GM19043 (cell line): ENCODE measurements at regions not wholly inside any gene's neighbourhood (a gene's known extent, or its start where the extent isn't known, plus 50 kb on each side); places are given as distances from the start of the nearest gene placed in this dataset.
"Not testable (repeated sequence)": the region's sequence is repeated elsewhere in the genome, so short reads cannot be mapped to it uniquely, and the experiment has no call there.

Experiments
- ATAC-seq: cut with Tn5 transposase; IDR thresholded peaks from one replicate; pipeline ENCODE4 v1.9.1; 2021; ENCODE audit warnings: low read depth; ENCODE audit not compliant: unreplicated experiment

DNA sequence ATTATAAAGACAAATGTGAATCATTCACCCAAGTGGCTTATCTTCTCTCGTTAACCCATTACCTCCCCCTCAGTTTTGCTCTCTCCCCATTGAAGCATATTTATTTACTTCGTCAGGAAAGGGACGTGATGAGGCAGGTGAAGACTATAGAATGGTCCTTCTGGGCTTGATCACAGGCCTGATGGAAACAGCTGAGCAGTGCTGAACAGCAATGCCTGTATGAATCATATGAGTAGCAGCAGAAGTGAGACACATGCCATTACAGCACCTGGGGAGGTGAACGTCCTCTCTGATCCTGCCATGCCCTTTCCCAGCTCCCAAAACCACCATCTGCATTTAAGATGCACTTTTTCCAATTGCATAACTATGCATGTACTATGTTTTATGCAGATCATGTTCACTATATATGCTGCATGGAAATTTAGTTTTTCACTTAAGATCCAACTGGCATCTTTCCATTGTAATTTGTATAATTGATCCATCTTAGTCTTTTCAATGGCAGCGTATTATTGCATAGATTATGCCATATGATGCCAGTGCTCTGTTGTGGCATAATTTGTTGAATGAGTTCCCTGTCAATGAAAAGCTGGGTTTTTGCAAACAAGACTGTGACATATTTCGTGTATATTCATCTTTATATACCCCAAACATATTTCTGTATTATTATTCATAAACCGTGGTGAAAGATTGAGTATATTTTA, 105.3 kb downstream of the CXCL12 start:
- no peak for ATAC-seq

DNA sequence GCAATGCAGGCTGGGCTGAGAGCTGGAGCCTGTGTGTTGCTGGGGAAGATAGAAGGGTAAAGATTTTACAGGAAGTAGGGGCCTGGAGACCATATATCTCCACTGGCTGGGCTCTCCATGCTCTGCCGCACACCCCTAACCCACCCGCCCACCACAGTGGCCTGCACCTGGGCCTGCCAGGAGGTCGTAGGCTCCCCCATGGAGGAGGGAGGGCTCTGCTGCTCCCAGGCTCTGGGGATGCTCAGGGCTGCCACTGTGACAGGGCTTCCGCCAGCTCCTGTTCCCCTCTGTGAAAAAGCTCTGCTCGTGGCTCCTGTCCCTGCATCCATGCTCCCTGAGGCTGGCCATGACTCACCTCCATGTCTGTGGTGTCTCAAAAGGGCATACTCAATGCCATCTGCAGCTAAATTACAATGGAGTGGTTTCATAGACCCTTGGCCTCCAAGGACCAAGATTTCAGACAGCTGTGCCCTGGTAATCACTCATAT, 106.0 kb downstream of the CXCL12 start:
- no peak for ATAC-seq

DNA sequence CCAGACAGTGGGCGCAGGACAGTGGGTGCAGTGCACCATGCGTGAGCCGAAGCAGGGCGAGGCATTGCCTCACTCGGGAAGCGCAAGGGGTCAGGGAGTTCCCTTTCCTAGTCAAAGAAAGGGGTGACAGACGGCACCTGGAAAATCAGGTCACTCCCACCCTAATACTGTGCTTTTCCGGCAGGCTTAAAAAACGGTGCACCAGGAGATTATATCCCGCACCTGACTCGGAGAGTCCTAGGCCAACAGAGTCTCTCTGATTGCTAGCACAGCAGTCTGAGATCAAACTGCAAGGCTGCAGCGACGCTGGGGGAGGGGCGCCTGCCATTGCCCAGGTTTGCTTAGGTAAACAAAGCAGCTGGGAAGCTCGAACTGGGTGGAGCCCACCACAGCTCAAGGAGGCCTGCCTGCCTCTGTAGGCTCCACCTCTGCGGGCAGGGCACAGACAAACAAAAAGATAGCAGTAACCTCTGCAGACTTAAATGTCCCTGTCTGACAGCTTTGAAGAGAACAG, 116.4 kb downstream of the CXCL12 start:
- ATAC-seq, result not testable (repeated sequence)

DNA sequence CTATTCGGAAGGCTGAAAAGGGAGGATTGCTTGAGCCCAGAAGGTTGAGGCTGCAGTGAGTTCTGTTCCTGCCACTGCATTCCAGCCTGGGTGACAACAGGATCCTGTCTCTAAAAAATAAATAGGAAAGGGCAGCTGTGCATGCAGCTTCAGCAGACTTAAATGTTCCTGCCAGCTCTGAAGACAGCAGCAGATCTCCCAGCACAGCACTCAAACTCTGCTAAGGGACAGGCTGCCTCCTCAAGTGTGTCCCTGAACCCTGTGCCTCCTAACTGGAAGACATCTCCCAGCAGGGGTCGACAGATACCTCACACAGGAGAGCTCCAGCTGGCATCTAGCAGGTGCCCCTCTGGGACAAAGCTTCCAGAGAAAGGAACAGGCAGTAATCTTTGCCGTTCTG, 117.9 kb downstream of the CXCL12 start:
- ATAC-seq, result no peak

DNA sequence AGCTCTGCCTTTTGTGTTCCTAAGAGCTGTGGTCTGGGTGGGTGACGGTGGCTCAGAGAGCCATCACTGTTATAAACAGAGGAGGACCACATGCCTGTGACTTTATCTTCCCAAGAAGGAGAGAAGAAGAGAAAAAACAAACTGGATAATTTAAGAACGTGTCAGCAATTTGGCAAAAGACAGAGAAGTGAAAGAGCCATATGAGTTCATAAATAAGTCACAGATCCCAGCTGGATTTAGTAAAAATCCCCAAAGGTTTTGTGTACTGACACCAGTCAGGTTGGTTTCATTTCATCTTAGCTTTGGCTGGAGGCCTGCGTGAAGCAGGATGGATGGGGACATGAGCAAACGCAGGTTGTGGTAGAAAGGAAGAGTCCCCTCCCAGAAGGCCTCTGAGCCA, 120.7 kb downstream of the CXCL12 start:
- no peak for ATAC-seq

DNA sequence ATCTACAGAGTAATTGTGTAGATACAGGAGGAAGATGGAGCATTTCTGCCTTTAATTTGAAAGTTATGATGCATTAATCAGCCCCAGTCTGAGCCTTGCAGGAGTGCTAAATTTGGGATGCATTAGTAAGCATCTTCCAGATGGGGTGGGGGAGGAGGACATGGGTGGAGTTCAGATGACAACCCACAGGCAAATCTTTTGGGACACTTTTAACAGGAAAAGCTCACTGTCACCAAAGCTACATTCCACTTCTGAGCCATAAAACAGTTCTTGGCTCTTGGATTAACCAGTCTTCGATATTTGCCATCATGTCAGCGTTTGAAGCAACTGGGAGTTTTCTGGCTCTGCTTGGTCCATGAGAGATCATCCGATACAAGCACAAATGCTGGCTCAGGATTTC, 121.1 kb downstream of the CXCL12 start:
- ATAC-seq, result no peak

DNA sequence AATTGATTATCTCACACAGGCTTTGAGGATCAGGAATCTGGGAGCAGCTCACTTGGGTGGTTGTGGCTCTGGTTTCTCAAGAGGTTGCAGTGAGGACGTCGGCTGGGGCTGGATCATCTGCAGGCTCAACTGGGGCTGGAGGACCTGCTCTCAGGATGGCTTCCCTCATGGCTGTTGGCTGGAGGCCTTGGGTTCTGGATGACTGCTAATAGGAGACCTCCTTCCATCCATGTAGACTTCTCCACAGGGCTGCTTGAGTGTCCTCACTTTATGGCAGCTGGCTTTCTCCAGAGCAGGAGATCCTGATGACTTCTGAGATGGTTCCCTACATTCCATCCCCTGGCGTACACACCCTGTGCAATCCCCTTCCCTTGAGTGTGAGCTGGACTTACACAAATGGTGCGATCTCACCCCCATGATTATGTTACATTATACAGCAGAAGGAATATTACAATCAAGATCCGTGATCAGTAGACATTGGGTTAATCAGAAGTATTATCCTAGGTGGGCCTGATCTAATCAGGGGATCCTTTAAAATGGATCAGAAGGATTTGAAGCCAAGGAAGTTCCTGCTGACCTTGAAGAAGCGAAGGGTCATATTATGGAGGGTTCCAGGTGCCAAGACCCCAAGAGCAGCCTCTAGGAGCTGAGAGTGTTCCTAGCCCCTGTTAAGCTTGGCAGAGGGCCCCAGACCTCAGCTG, 122.2 kb downstream of the CXCL12 start:
- no peak for ATAC-seq

DNA sequence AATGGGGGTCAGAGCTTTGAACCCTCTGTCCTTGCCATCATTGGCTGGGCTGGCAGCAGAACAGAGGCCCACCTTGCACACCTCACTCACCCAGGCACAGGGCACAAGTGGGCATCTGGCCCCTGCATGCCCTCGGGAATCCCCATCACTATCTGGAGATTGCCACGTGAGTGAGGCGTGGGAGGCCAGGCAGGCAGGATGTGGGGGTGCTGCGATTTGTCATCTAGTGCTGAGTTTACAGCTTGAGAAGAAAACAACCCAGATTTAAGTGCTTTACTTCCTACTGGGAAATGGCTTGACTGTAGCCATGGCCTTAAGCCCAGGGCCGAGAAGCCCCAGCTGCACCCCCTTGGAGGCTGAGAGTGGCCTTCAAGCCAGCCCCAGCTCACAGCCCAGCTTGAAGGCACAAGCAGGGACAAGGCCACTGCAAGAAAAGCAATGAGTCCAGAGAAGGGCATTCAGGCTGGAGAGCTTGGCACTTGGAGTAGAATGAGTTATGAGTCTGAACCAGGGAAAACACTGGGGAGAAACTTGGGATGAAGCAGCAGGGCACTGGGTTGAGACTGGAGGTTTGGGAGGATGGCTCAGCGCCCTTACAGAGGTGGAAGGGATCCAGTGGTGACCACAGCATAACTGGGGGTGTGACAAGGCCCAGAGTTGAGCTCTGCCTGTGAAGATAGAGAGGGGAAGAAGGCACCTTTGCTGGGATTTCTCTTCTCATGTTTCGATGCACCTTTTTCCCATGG, 123.0 kb downstream of the CXCL12 start:
- no peak for ATAC-seq

DNA sequence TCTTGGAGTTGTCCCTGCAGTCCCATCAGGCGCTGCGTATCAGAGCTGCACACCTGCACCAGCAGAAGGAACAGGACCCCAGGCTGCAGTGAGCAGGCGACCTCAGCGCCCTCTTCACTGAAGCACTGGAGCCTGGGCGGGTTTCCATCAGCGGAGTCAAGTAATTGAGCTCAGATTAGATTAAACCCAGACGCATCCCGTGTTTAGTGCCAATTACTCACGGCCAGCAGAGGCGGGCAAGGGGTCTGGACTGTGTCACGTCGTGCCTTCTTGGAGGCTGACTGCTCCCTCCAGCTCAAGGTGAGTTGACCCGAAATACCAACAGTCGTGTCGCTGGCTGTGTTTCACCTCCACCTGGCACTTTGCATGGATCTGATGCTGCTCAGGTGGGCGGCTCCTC, 123.6 kb downstream of the CXCL12 start:
- no peak for ATAC-seq

DNA sequence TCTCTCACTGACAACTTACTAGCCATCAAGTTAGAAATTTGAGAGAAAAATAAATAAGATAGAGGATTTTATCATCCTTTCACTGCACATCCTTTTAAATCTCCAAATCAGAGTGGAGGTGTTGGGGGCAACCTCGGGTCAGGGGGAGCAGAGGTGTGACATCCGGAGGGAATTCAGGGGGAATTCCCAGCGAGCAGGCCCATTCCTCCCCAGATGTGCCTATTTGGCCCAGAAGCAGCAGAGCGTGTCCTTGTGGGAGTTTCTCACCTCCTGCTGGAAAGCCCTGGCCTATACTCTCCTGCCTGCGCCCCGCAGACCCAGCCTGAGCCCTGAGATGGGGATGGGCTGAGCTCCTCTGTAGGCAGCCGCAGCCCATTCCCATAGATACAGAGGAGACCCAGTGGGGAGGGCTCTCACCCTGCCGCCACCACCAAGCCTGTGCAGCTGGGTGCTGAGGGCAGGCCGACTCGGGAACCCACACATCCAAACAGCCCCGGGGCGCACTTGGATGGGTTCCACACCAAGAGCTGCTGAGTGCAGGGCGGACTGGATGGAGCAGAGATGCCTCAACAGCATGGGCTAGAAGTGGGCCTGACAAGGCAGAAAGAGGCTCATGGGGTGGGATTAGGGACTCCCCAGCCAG, 124.5 kb downstream of the CXCL12 start:
- ATAC-seq, result no peak

DNA sequence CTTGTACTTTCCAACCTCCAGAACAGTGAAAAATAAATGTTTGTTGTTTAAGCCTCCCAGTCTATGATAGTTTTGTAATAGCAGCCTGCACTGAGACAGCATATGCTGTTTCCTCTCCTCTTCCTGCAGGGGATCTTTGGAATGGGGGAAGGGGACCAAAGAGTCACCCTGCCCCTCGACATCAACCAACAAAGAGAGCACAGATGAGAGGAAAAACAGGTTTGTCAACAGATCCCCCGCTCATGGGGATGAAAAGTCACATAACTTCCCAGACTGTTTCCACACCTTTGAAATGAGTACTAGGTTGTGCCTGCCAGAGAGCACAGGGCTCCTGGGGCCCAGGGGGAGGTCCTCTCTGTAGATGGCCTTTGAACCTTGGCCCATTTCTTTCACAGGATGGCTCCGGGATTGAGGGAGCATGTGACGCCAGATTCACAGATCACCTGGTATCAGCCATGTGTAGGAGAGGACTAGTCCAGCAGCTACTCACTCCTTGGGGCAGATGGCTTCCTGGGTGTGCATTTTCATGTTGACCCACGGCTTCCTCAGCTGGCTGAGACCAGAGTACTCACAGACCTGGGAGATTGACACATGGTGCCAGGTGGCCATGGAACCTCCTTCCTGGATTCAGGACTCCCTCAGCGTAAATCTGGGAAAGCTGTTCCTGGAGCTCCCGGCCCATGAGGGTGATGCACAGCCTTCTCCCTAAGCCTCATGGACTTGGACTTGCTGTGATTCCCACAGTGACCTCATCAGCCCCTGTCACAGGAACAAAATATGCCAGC, 125.6 kb downstream of the CXCL12 start:
- no peak for ATAC-seq

DNA sequence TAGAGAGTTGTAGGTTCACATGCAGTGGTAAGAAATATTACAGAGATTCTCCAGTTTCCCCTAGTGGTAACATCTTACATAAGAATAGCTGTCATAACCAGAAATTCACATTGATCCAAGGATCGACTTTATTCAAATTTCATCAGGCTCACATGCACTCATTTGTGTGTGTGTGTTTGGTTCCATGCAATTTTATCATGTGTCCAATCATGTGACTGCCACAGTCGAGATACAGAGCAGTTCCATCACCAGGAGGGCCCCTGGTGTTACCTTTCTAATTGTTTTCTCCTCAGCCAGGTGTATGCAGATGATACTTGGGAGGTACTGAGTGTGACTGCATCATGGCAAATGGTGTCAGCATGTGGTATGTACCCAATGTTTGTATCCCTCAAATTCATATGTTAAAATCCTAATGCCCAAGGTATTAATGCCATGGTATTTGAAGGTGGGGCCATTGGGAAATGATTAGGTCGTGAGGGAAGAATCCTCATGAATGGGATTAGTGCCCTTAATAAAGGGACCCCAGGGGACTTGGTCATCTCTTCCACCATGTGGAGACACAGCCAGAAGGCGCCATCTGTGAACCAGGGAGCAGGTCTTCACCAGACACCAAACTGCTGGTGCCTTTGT, 126.3 kb downstream of the CXCL12 start:
- no peak for ATAC-seq

DNA sequence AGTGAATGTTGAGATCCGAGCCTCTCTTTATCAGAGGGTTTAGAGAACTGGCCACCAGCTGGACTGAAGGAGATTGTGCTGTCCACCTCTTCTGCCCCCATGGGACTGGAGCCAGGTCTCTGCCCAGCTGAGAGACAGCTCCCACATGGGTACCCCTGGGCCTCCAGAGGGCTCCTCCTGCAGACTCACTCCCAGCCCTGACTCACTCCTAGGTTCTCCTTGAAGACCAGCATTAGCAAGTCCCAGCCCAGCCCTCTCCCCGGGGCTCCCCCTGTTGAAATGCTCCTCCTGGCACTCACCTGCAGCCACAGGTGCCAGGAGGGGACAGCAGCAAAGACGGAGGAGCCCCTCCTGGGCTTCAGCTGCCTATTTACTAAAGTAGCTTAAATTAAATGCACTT, 126.9 kb downstream of the CXCL12 start:
- ATAC-seq, result no peak

DNA sequence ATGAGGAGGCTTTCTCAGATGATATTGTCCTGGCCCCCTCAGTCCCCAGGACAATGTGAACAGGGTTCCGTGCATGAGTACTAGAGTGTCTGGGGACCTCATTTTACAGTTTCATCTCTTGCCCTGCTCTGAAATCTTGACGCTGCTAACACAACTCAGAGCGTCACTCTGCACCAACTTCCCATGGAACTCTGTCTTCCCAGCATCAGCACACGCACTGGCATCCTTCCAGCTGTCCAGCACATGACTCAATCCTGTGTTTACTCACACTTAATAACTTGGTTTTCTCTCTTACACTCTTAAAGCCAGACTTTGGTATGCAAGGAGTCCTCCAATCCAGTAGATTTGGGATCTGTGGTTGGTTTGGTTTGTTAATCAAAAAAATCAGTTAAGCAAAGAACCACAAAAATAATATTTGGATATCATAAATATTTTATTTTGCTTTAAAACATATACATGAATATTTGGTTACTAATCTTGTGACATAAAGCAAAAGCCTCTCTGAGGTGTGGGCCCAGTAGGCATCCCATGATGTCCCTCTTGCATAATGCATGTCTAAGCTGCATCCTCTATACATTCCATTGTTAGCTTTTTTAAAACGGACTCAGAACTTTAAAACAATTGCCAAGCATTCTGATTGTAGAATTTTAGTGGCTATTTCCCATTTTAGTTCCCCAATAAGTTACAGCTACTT, 131.0 kb downstream of the CXCL12 start:
- no peak for ATAC-seq

DNA sequence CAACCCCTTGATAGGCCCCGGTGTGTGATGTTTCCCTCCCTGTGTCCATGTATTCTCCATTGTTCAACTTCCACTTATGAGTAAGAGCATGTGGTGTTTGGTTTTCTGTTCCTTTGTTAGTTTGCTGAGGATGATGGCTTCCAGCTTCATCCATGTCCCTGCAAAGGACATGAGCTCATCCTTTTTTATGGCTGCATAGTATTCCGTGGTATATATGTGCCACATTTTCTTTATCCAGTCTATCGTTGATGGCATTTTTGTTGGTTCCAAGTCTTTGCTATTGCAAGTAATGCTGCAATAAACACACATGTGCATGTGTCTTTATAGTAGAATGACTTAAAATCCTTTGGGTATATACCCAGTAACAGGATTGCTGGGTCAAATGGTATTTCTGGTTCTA, 132.3 kb downstream of the CXCL12 start:
- ATAC-seq, result not testable (repeated sequence)

DNA sequence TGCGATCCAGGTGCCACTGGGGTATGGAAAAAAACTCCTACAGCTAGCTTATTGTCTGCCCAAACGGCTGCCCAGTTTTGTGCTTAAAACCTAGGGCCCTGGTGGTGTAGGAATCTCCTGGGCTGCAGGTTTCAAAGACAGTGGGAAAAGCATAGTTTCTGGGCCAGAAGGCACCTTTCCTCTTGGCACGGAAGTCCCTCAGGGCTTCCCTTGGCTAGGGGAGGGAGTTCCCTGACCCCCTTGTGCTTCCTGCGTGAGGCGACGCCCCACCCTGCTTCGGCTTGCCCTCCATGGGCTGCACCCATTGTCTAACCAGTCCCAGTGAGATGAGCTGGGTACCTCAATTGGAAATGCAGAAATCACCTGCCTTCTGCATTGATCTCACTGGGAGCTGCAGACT, 135.0 kb downstream of the CXCL12 start:
- ATAC-seq, result not testable (repeated sequence)

DNA sequence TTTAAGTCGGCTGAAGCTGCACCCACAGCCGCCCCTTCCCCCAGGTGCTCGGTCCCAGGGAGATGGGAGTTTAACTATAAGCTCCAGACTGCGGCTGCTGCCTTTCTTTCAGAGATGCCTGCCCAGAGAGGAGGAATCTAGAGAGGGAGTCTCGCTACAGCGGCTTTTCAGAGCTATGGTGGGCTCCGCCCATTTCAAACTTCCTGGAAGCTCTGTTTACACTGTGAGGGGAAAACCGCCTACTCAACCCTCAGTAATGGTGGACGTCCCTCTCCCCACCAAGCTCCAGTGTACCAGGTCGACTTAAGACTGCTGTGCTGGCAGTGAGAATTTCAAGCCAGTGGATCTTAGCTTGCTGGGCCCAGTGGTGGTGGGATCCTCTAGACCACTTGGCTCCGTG, 135.4 kb downstream of the CXCL12 start:
- no peak for ATAC-seq

DNA sequence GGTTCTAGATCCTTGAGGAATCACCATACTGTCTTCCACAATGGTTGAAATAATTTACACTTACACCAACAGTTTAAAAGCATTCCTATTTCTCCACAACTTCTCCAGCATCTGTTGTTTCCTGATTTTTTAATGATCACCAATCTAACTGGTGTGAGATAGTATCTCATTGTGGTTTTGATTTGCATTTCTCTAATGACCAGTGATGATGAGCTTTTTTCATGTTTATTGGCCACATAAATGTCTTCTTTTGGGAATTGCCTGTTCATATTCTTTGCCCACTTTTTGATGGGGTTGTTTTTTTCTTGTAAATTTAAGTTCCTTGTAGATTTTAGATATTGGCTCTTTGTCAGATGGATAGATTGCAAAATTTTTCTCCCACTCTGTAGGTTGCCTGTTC, 138.2 kb downstream of the CXCL12 start:
- ATAC-seq, result not testable (repeated sequence)

DNA sequence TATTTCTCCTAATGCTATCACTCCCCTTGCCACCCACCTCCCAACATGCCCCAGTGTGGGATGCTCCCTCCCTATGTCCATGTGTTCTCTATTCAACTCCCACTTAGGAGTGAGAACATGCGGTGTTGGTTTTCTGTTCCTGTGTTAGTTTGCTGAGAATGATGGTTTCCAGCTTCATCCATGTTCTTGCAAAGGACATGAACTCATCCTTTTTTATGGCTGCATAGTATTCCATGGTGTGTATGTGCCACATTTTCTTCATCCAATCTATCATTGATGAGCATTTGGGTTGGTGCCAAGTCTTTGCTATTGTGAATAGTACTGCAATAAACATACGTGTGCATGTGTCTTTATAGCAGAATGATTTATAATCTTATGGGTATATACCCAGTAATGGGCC, 138.6 kb downstream of the CXCL12 start:
- ATAC-seq, result not testable (repeated sequence)
